ENCODE measurements at regions not wholly inside any gene's neighbourhood (a gene's known extent, or its start where the extent isn't known, plus 50 kb on each side); places are given as distances from the start of the nearest gene placed in this dataset.

DNA sequence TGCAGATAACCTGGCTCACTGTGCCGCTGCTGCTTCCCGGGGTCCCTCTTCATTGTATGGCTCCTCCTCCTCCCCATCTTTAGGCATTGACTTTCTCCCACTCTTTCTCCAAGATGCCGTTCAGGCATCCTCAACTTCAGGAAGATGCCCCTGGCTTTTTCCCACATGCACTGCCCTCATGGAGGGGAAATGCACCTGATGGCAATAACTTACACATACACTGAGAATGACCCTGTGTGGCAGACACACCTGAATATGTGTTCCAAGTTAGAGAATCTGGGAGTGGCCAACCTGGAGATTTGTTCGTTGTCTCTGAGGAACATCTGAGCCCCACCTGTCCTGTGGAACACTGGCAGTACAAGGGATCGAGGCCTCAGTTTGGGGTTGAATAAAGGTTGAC, 273.9 kb upstream of the CHD6 start:
- TF ChIP-seq CTCF (optimal IDR thresholded peaks at IDR 0.05 in 1 of 3, IDR thresholded peaks at IDR 0.05 in 1 of 3, conservative IDR thresholded peaks at IDR 0.05 in 1 of 3; ENCODE audit: extremely low read depth in 1 of 3, insufficient read depth in 2 of 3, low read length in 3 of 3) (no peak), EZH2 (IDR thresholded peaks at IDR 0.05; ENCODE audit: low read length) (no peak)
